ENCODE measurements at regions not wholly inside any gene's neighbourhood (a gene's known extent, or its start where the extent isn't known, plus 50 kb on each side); places are given as distances from the start of the nearest gene placed in this dataset.

- H3K27ac ChIP-seq (replicated peaks), result no peak overlapping the region
- no peak for DNase-seq (ENCODE audit: low read depth in 1 of 2, low spot score in 1 of 2)
- H3K4me3 ChIP-seq (replicated peaks; ENCODE audit: insufficient read depth, low read length), result no peak overlapping the region
- H3K27me3 ChIP-seq (ENCODE audit: insufficient read depth, poor library complexity, severe bottlenecking), result no peaks in the 10 kb centered on the region
- TF ChIP-seq CTCF (IDR thresholded peaks at IDR 0.05; ENCODE audit: insufficient read depth, low read length), result no peak
- TF ChIP-seq REST (IDR thresholded peaks at IDR 0.05; ENCODE audit: insufficient replicate concordance, low read depth), result no peak
- no peak for TF ChIP-seq GABPA (IDR thresholded peaks at IDR 0.05; ENCODE audit: low read depth)
- TF ChIP-seq POLR2AphosphoS5 (IDR thresholded peaks at IDR 0.05; ENCODE audit: low read depth), result no peak
- TF ChIP-seq SPI1 (IDR thresholded peaks at IDR 0.05; ENCODE audit: borderline replicate concordance, low read depth), result no peak
These were observed 64.9 kb upstream of the ELL2 start for GRCh38 chr5:96026406-96027041.

GRCh38 chr5:96024683-96025475 lies 63.2 kb upstream of the ELL2 start:
- H3K4me3 ChIP-seq (replicated peaks; ENCODE audit: insufficient read depth, low read length), result no peak overlapping the region
- TF ChIP-seq SPI1 (IDR thresholded peaks at IDR 0.05; ENCODE audit: borderline replicate concordance, low read depth) (no peak), GABPA (IDR thresholded peaks at IDR 0.05; ENCODE audit: low read depth) (no peak), POLR2AphosphoS5 (IDR thresholded peaks at IDR 0.05; ENCODE audit: low read depth) (no peak), REST (IDR thresholded peaks at IDR 0.05; ENCODE audit: insufficient replicate concordance, low read depth) (no peak), CTCF (IDR thresholded peaks at IDR 0.05; ENCODE audit: insufficient read depth, low read length) (no peak)
- no peak for DNase-seq (ENCODE audit: low read depth in 1 of 2, low spot score in 1 of 2)
- no peak overlapping the region for H3K27ac ChIP-seq (replicated peaks)
- no peaks in the 10 kb centered on the region for H3K27me3 ChIP-seq (ENCODE audit: insufficient read depth, poor library complexity, severe bottlenecking)

GRCh38 chr5:96023518-96023917 lies 61.9 kb upstream of the ELL2 start:
- DNase-seq (ENCODE audit: low read depth in 1 of 2, low spot score in 1 of 2), result no peak
- Histone ChIP-seq H3K27ac (replicated peaks) (no peak overlapping the region), H3K4me3 (replicated peaks; ENCODE audit: insufficient read depth, low read length) (no peak overlapping the region), H3K27me3 (ENCODE audit: insufficient read depth, poor library complexity, severe bottlenecking) (no peaks in the 10 kb centered on the region)
- TF ChIP-seq SPI1 (IDR thresholded peaks at IDR 0.05; ENCODE audit: borderline replicate concordance, low read depth) (no peak), CTCF (IDR thresholded peaks at IDR 0.05; ENCODE audit: insufficient read depth, low read length) (no peak), GABPA (IDR thresholded peaks at IDR 0.05; ENCODE audit: low read depth) (no peak), POLR2AphosphoS5 (IDR thresholded peaks at IDR 0.05; ENCODE audit: low read depth) (no peak), REST (IDR thresholded peaks at IDR 0.05; ENCODE audit: insufficient replicate concordance, low read depth) (no peak)
